Fibroblast of lung (primary cell): ENCODE measurements at regions not wholly inside any gene's neighbourhood (a gene's known extent, or its start where the extent isn't known, plus 50 kb on each side); places are given as distances from the start of the nearest gene placed in this dataset.

ENCODE experiments used
- DNase-seq, 2 donors: peaks; one replicate each; pipeline versions ENCODE4 v3.0.0 to v3.0.0-alpha.2; 2010; ENCODE audit warnings: low read depth in 2 of 2
- H2AFZ ChIP-seq: 2 replicates; pipeline ENCODE4 v1.5.1; 2012; ENCODE audit warnings: low read length, control low read depth, inconsistent platforms
- H3K27ac ChIP-seq: 2 replicates; pipeline ENCODE4 v1.5.1; 2011; ENCODE audit warnings: low read length, control low read depth; ENCODE audit not compliant: insufficient read depth
- H3K27me3 ChIP-seq: 2 replicates; pipeline ENCODE4 v1.5.1; 2011; ENCODE audit warnings: mild to moderate bottlenecking, low read length; ENCODE audit not compliant: control insufficient read depth, insufficient read depth
- H3K36me3 ChIP-seq: 2 replicates; pipeline ENCODE4 v1.5.1; 2011; ENCODE audit warnings: low read length; ENCODE audit not compliant: control insufficient read depth, insufficient read depth
- H3K4me1 ChIP-seq: 2 replicates; pipeline ENCODE4 v1.5.1; 2011; ENCODE audit warnings: low read length; ENCODE audit not compliant: control insufficient read depth, insufficient read depth; ENCODE audit errors: extremely low read depth
- H3K4me2 ChIP-seq: 2 replicates; pipeline ENCODE4 v1.5.1; 2011; ENCODE audit warnings: low read length, control low read depth; ENCODE audit not compliant: insufficient read depth; ENCODE audit errors: extremely low read depth
- H3K4me3 ChIP-seq, 4 experiments: fragments of 200-600 bp in 1 of 4; sonication (generic) in 1 of 4; replicated peaks in 1 of 4; 2 replicates each; pipeline ENCODE4 v1.5.1; 2011 to 2016; ENCODE audit warnings: low read length in 4 of 4, low read depth in 3 of 4, mild to moderate bottlenecking in 3 of 4, control low read depth in 2 of 4, inconsistent platforms in 1 of 4, mixed read lengths in 1 of 4; ENCODE audit not compliant: insufficient read depth in 1 of 4; ENCODE audit errors: control extremely low read depth in 1 of 4
- H3K79me2 ChIP-seq: 2 replicates; pipeline ENCODE4 v1.5.1; 2012; ENCODE audit warnings: mild to moderate bottlenecking, low read length, inconsistent platforms; ENCODE audit not compliant: control insufficient read depth, insufficient read depth
- H3K9ac ChIP-seq: 2 replicates; pipeline ENCODE4 v1.5.1; 2011; ENCODE audit warnings: mild to moderate bottlenecking, low read length, control low read depth; ENCODE audit not compliant: insufficient read depth
- H3K9me3 ChIP-seq: 2 replicates; pipeline ENCODE4 v1.5.1; 2012; ENCODE audit warnings: low read depth, low read length; ENCODE audit not compliant: control insufficient read depth, insufficient read depth
- H4K20me1 ChIP-seq: 2 replicates; pipeline ENCODE4 v1.5.1; 2011; ENCODE audit warnings: low read length; ENCODE audit not compliant: control insufficient read depth, insufficient read depth; ENCODE audit errors: extremely low read depth
- EZH2 ChIP-seq: IDR thresholded peaks from 2 replicates; pipeline ENCODE4 v1.5.1; 2012; ENCODE audit warnings: low read length, control low read depth, mild to moderate bottlenecking; ENCODE audit errors: missing control alignments
- TF ChIP-seq, protein P1 (sequence below), 2 donors: IDR thresholded peaks in 1 of 2; conservative IDR thresholded peaks in 1 of 2; 1 replicate in 1 of 2; 2 replicates in 1 of 2; pipeline ENCODE4 v1.5.1; 2011 to 2012; ENCODE audit warnings: low read length in 2 of 2, control low read depth in 1 of 2, inconsistent platforms in 1 of 2, low read depth in 1 of 2, mild to moderate bottlenecking in 1 of 2

DNA sequence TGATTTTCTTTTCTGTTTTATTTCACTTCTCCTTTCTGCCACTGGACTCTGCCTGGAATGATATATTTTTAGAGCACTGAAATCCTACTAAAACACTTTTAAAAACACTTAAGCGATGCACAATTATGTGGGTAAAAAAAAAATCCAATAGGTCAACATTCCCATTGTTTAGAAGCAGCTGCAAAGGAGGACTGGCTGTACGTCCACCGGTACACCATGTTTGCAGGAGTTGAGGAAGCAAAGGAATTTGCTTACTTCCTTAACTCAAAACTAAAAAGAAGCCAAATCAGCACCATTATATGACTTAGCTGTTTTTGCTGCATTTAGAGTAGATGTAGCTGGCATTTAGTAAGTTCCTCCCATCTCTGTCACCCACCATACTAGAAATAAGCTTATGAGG is 186.8 kb upstream of the TMTC1 start:
- no peaks in the 10 kb centered on the region for H3K79me2 ChIP-seq
- no peak for DNase-seq
- H3K4me3 ChIP-seq, result no peak overlapping the region
- H4K20me1 ChIP-seq, result no peaks in the 10 kb centered on the region
- TF ChIP-seq, protein P1, sequence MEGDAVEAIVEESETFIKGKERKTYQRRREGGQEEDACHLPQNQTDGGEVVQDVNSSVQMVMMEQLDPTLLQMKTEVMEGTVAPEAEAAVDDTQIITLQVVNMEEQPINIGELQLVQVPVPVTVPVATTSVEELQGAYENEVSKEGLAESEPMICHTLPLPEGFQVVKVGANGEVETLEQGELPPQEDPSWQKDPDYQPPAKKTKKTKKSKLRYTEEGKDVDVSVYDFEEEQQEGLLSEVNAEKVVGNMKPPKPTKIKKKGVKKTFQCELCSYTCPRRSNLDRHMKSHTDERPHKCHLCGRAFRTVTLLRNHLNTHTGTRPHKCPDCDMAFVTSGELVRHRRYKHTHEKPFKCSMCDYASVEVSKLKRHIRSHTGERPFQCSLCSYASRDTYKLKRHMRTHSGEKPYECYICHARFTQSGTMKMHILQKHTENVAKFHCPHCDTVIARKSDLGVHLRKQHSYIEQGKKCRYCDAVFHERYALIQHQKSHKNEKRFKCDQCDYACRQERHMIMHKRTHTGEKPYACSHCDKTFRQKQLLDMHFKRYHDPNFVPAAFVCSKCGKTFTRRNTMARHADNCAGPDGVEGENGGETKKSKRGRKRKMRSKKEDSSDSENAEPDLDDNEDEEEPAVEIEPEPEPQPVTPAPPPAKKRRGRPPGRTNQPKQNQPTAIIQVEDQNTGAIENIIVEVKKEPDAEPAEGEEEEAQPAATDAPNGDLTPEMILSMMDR (conservative IDR thresholded peaks at IDR 0.05 in 1 of 2, IDR thresholded peaks at IDR 0.05 in 1 of 2; ENCODE audit: low read depth in 1 of 2, low read length in 2 of 2), result no peak
- no peak for TF ChIP-seq EZH2
- H3K9ac ChIP-seq, result no peak overlapping the region
- H3K36me3 ChIP-seq, result no peaks in the 10 kb centered on the region
- H3K27ac ChIP-seq, result no peak overlapping the region
- no peak overlapping the region for H2AFZ ChIP-seq
- H3K4me2 ChIP-seq, result no peak overlapping the region
- H3K9me3 ChIP-seq, result no peaks in the 10 kb centered on the region
- H3K27me3 ChIP-seq, result no peaks in the 10 kb centered on the region
- no peaks in the 10 kb centered on the region for H3K4me1 ChIP-seq

DNA sequence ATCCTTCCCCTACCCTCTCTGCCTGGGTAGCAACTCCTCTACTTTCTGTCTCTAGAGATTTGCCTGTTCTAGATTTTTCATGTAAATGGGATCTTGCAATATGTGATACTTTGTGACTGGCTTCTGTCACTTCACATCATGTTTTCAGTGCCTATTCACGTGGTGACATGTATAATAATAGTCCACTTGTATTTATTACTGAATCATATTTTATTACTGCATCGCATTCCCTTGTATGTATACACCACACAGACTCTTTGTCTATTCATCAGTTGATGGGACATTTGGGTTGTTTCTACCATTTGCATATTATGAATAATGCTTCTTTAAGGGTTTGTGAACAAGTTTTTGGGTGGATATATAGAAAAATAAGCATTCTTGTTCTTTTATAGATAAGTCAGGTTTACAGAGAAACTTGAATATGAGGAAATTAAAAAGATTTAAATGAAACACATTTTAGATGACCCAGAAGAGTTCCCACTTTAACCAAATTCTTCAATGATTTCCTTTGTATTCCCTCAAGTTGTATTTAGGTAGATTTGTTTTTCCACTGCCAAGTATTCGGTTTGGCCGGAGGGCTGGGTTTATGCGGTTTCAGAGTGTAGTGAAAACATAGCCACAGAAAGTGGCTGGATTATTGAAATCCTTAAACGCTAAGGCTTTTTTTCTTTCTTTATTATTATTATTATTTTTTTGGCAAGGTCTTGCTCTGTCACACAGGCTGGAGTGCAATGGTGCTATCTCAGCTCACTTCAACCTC is 178.7 kb upstream of the TMTC1 start:
- DNase-seq, result no peak
- H3K9ac ChIP-seq, result no peak overlapping the region
- H3K36me3 ChIP-seq, result no peaks in the 10 kb centered on the region
- no peaks in the 10 kb centered on the region for H3K79me2 ChIP-seq
- H3K27me3 ChIP-seq, result peaks cover 3% of the 10 kb centered on the region
- H2AFZ ChIP-seq, result no peak overlapping the region
- TF ChIP-seq, protein P1 (conservative IDR thresholded peaks at IDR 0.05 in 1 of 2, IDR thresholded peaks at IDR 0.05 in 1 of 2; ENCODE audit: low read depth in 1 of 2, low read length in 2 of 2), result no peak
- no peak for TF ChIP-seq EZH2
- H3K4me1 ChIP-seq, result no peaks in the 10 kb centered on the region
- H3K27ac ChIP-seq, result no peak overlapping the region
- no peak overlapping the region for H3K4me3 ChIP-seq
- no peaks in the 10 kb centered on the region for H4K20me1 ChIP-seq
- no peaks in the 10 kb centered on the region for H3K9me3 ChIP-seq
- H3K4me2 ChIP-seq, result no peak overlapping the region

DNA sequence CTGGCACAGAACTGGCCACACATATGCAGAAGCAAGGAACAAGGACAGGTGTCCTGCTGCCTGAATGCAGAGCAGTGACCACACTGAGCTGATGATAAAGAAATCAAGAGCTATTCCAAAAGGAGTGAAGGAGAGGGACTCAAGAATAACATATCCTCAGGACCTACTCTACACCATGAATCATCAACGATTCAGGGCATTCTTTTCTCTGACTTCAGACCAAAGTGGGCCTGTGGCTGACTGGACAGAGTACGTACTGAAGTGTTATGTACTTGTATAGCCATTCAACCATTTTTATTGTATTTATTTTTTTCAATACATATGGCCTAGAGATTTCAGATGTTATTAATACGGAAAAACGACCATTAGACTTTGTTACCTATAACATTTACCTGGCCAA is 177.5 kb upstream of the TMTC1 start:
- peaks cover 3% of the 10 kb centered on the region for H3K27me3 ChIP-seq
- H2AFZ ChIP-seq, result no peak overlapping the region
- peak in 1 of 2 donors; percentile 58 for DNase-seq
- no peaks in the 10 kb centered on the region for H3K36me3 ChIP-seq
- TF ChIP-seq EZH2, result no peak
- TF ChIP-seq, protein P1 (conservative IDR thresholded peaks at IDR 0.05 in 1 of 2, IDR thresholded peaks at IDR 0.05 in 1 of 2; ENCODE audit: low read depth in 1 of 2, low read length in 2 of 2), result no peak
- H4K20me1 ChIP-seq, result no peaks in the 10 kb centered on the region
- H3K4me2 ChIP-seq, result no peak overlapping the region
- H3K4me3 ChIP-seq, result no peak overlapping the region
- H3K27ac ChIP-seq, result no peak overlapping the region
- H3K9ac ChIP-seq, result no peak overlapping the region
- no peaks in the 10 kb centered on the region for H3K9me3 ChIP-seq
- H3K4me1 ChIP-seq, result no peaks in the 10 kb centered on the region
- H3K79me2 ChIP-seq, result no peaks in the 10 kb centered on the region
